H1 (cell line): ENCODE measurements at regions not wholly inside any gene's neighbourhood (a gene's known extent, or its start where the extent isn't known, plus 50 kb on each side); places are given as distances from the start of the nearest gene placed in this dataset.
A peak's percentile ranks its signal among the peaks of the same experiment; 100 is the strongest.

Experiments used
- CTCF ChIA-PET: fragments of 300-600 bp; sonication (Branson Sonifier 250); formaldehyde crosslinking; loops from one replicate; lab custom pipeline; 2021; ENCODE audit not compliant: partially characterized antibody; lab: Charles Lee
- POLR2A ChIA-PET: fragments of 300-600 bp; sonication (Branson Sonifier 250); formaldehyde crosslinking; loops from one replicate; lab custom pipeline; 2021; ENCODE audit warnings: inconsistent platforms; ENCODE audit not compliant: partially characterized antibody; lab: Charles Lee
- DNase-seq, 2 experiments: peaks; one replicate each; pipeline versions ENCODE4 v3.0.0 to v3.0.0-alpha.2; 2010 to 2022; ENCODE audit warnings: low spot score in 2 of 2, low read depth in 1 of 2, mixed read lengths in 1 of 2
- FAIRE-seq: peaks from 2 replicates; lab custom pipeline; 2011; peaks lifted over from hg19 to GRCh38; lab: Jason Lieb, UNC
- H2AFZ ChIP-seq: 2 replicates; pipeline ENCODE4 v1.8.1; 2012; ENCODE audit warnings: low read length, inconsistent platforms
- H2AK5ac ChIP-seq: 2 replicates; pipeline ENCODE4 v1.6.1; 2013; ENCODE audit warnings: low read depth, low read length
- H2BK120ac ChIP-seq: replicated peaks from 2 replicates; pipeline ENCODE3; 2013; ENCODE audit warnings: low read depth, low read length, inconsistent platforms
- H2BK12ac ChIP-seq: 2 replicates; pipeline ENCODE4 v1.6.1; 2013; ENCODE audit warnings: low read depth, low read length
- H2BK15ac ChIP-seq: 2 replicates; pipeline ENCODE4 v1.6.1; 2013; ENCODE audit warnings: low read length
- H2BK20ac ChIP-seq: 2 replicates; pipeline ENCODE4 v1.6.1; 2013; ENCODE audit warnings: low read length
- H2BK5ac ChIP-seq: 2 replicates; pipeline ENCODE4 v1.6.1; 2013; ENCODE audit warnings: low read depth, low read length
- H3K14ac ChIP-seq: 2 replicates; pipeline ENCODE4 v1.6.1; 2013; ENCODE audit warnings: inconsistent platforms; ENCODE audit not compliant: insufficient read length
- H3K18ac ChIP-seq: 2 replicates; pipeline ENCODE4 v1.6.1; 2013; ENCODE audit warnings: low read length; ENCODE audit errors: extremely low read depth
- H3K23ac ChIP-seq: 2 replicates; pipeline ENCODE4 v1.6.1; 2013; ENCODE audit warnings: inconsistent platforms; ENCODE audit not compliant: insufficient read length
- H3K23me2 ChIP-seq: 2 replicates; pipeline ENCODE4 v1.6.1; 2013; ENCODE audit warnings: low read depth, low read length
- H3K27ac ChIP-seq: 2 replicates; pipeline ENCODE4 v1.6.1; 2011; ENCODE audit warnings: low read depth, low read length, inconsistent platforms
- H3K27me3 ChIP-seq, 4 experiments: replicated peaks in 1 of 4; 1 replicate in 1 of 4; 2 replicates in 3 of 4; pipeline versions ENCODE4 v1.6.1 to v1.8.1; 2011 to 2013; ENCODE audit warnings: low read length in 3 of 4, mild to moderate bottlenecking in 3 of 4, inconsistent platforms in 2 of 4, mixed read lengths in 2 of 4, moderate library complexity in 1 of 4; ENCODE audit not compliant: control insufficient read depth in 3 of 4, insufficient read depth in 3 of 4; ENCODE audit errors: extremely low read depth in 1 of 4
- H3K36me3 ChIP-seq, 4 experiments: 2 replicates each; pipeline versions ENCODE4 v1.6.1 to v1.8.1; 2011 to 2013; ENCODE audit warnings: mild to moderate bottlenecking in 4 of 4, low read length in 3 of 4, moderate library complexity in 2 of 4, control low read depth in 1 of 4, inconsistent platforms in 1 of 4; ENCODE audit not compliant: insufficient read depth in 4 of 4, control insufficient read depth in 2 of 4
- H3K4ac ChIP-seq: replicated peaks from 2 replicates; pipeline ENCODE3; 2013; ENCODE audit warnings: low read length, low read depth, mixed read lengths, inconsistent platforms; ENCODE audit not compliant: insufficient read length
- H3K4me1 ChIP-seq, 4 experiments: replicated peaks in 1 of 4; 1 replicate in 1 of 4; 2 replicates in 3 of 4; pipeline versions ENCODE4 v1.6.1 to v1.8.1; 2011 to 2013; ENCODE audit warnings: low read length in 3 of 4, inconsistent platforms in 2 of 4, mixed read lengths in 1 of 4; ENCODE audit not compliant: insufficient read depth in 4 of 4, control insufficient read depth in 3 of 4
- H3K4me2 ChIP-seq, 2 experiments: 2 replicates each; pipeline versions ENCODE4 v1.6.1 to v1.8.1; 2011 to 2013; ENCODE audit warnings: low read depth in 2 of 2, low read length in 2 of 2, control low read depth in 1 of 2, inconsistent platforms in 1 of 2, mild to moderate bottlenecking in 1 of 2; ENCODE audit not compliant: insufficient read depth in 1 of 2
- H3K4me3 ChIP-seq, 4 experiments: fragments of 200-600, 300-600 bp in 1 of 4; sonication (generic), shearing (Covaris generic), sonication (Bioruptor Twin) in 1 of 4; 2 replicates each; pipeline versions ENCODE4 v1.5.1 to v1.8.1; 2011 to 2016; ENCODE audit warnings: low read length in 4 of 4, low read depth in 3 of 4, control low read depth in 2 of 4, inconsistent platforms in 2 of 4, mild to moderate bottlenecking in 2 of 4, mixed read lengths in 1 of 4, moderate library complexity in 1 of 4; ENCODE audit not compliant: insufficient read depth in 2 of 4; ENCODE audit errors: extremely low read depth in 1 of 4
- H3K56ac ChIP-seq: replicated peaks from 2 replicates; pipeline ENCODE3; 2013; ENCODE audit warnings: low read depth, mild to moderate bottlenecking, mixed read lengths, low read length, inconsistent platforms; ENCODE audit not compliant: insufficient read length
- H3K79me1 ChIP-seq: 2 replicates; pipeline ENCODE4 v1.6.1; 2013; ENCODE audit warnings: low read depth, low read length, control low read depth
- H3K79me2 ChIP-seq, 2 experiments: 2 replicates each; pipeline versions ENCODE4 v1.6.1 to v1.8.1; 2012 to 2013; ENCODE audit warnings: low read length in 2 of 2, mild to moderate bottlenecking in 2 of 2, inconsistent platforms in 1 of 2; ENCODE audit not compliant: insufficient read depth in 2 of 2, control insufficient read depth in 1 of 2
- H3K9ac ChIP-seq, 4 experiments: replicated peaks in 1 of 4; 1 replicate in 1 of 4; 2 replicates in 3 of 4; pipeline versions ENCODE4 v1.6.1 to v1.8.1; 2011 to 2013; ENCODE audit warnings: low read depth in 3 of 4, low read length in 3 of 4, control low read depth in 2 of 4, mild to moderate bottlenecking in 2 of 4, moderate library complexity in 2 of 4, inconsistent platforms in 1 of 4; ENCODE audit errors: extremely low read depth in 1 of 4
- H3K9me3 ChIP-seq, 2 experiments: 2 replicates each; pipeline versions ENCODE4 v1.6.1 to v1.8.1; 2012 to 2013; ENCODE audit warnings: mild to moderate bottlenecking in 2 of 2, moderate library complexity in 2 of 2, control low read depth in 1 of 2, inconsistent platforms in 1 of 2, low read depth in 1 of 2, low read length in 1 of 2, mixed read lengths in 1 of 2; ENCODE audit not compliant: insufficient read depth in 2 of 2
- H4K20me1 ChIP-seq, 2 experiments: replicated peaks in 1 of 2; 2 replicates each; pipeline versions ENCODE3 to v1.8.1; 2011 to 2013; ENCODE audit warnings: inconsistent platforms in 2 of 2, low read length in 2 of 2, mild to moderate bottlenecking in 1 of 2; ENCODE audit not compliant: insufficient read depth in 2 of 2, control insufficient read depth in 1 of 2
- H4K5ac ChIP-seq: 2 replicates; pipeline ENCODE4 v1.6.1; 2013; ENCODE audit warnings: low read length, low read depth, mixed read lengths, inconsistent platforms; ENCODE audit not compliant: insufficient read length
- H4K8ac ChIP-seq: 2 replicates; pipeline ENCODE4 v1.8.0; 2013; ENCODE audit warnings: mild to moderate bottlenecking, moderate library complexity, low read length, inconsistent platforms; ENCODE audit not compliant: insufficient read depth; ENCODE audit errors: extremely low read depth
- H4K91ac ChIP-seq: replicated peaks from 2 replicates; pipeline ENCODE3; 2013; ENCODE audit warnings: low read length, mixed read lengths, inconsistent platforms; ENCODE audit not compliant: insufficient read length
- RBBP5 ChIP-seq: IDR thresholded peaks from 2 replicates; pipeline ENCODE4 v1.7.1; 2012; ENCODE audit warnings: low read depth, mild to moderate bottlenecking, inconsistent platforms, low read length, moderate library complexity, borderline replicate concordance
- SP4 ChIP-seq: IDR thresholded peaks from 2 replicates; pipeline ENCODE4 v1.6.1; 2012; ENCODE audit warnings: low read length, inconsistent platforms
- ZNF274 ChIP-seq: IDR thresholded peaks from 2 replicates; pipeline ENCODE4 v1.7.0; 2012; ENCODE audit warnings: low read length, borderline replicate concordance; ENCODE audit errors: extremely low read depth
- WGBS, 2 experiments: shearing (Covaris generic) in 1 of 2; methylation state at CpG; one replicate each; pipeline versions ENCODE4 v1.1.6 to v1.1.7; 2013 to 2015; ENCODE audit warnings: low lambda C conversion rate in 2 of 2, mixed read lengths in 2 of 2, inconsistent platforms in 1 of 2, low coverage in 1 of 2, missing lambda C conversion rate in 1 of 2; ENCODE audit not compliant: insufficient replicate concordance in 2 of 2, insufficient coverage in 1 of 2, insufficient read length in 1 of 2; ENCODE audit errors: extremely low coverage in 1 of 2, missing lambda C conversion rate in 1 of 2; 5-methylcytosine and 5-hydroxymethylcytosine counted together

DNA sequence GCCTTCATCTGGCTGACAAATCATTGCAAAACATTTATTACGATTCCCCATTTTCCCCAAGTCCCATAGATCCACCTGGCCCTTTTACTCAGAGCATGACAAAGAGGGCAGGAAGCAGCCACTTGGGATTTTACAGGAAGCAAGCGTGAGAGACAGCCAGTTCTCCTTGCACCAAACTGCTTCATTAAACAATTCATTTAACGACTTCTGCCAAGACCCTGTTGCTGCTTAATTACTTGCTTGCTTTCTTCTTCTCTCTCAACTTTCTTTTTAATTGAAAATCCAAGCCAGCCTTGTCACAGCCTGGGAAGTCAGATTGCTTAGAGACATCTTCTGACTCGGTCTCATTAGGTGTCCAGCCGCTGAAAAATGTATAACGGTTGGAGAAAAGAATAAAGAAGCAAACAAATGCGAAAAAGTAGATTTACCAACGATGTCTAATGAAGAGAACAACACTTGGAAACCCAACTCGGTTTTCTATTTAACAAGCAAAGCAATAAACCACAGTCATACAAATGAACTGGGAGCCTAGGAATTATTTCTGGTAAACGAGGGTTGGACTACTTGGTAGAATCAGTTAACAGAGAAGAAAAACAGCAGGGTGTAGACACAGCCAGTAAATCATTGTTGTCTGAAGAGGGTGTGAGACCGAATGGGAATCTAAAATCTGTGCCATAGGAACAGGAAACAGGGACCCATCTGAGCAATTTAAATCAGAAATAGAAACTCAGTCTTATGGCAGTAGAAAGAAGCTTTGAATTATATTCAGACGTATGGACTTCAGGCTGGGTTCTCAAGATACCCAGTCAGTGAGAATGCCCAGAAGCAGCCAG is 298.3 kb downstream of the LRRC3B start:
- Histone ChIP-seq H3K27ac (no peak overlapping the region), H4K91ac (no peak overlapping the region), H3K79me2 (no peaks in the 10 kb centered on the region), H4K20me1 (no peaks in the 10 kb centered on the region), H4K8ac (no peak overlapping the region), H4K5ac (no peak overlapping the region), H2AFZ (peak overlapping the region; percentile 43; the same call in 1 of the 2 replicates), H2BK20ac (peak overlapping the region; percentile 72; the same call in 1 of the 2 replicates), H3K27me3 (peaks cover 0 to 1% (median 0%) of the 10 kb centered on the region in 4 experiments; a peak in 1 of 7 replicates), H2BK15ac (no peak overlapping the region), H3K9ac (no peak overlapping the region), H3K9me3 (no peaks in the 10 kb centered on the region; a peak in 1 of 4 replicates), H2BK5ac (no peak overlapping the region), H3K4me1 (peaks cover 0 to 5% (median 0%) of the 10 kb centered on the region in 4 experiments; a peak in 3 of 7 replicates), H3K36me3 (no peaks in the 10 kb centered on the region), H2BK120ac (no peak overlapping the region), H3K14ac (no peak overlapping the region), H2BK12ac (no peak overlapping the region), H2AK5ac (no peak overlapping the region), H3K23me2 (no peaks in the 10 kb centered on the region), H3K56ac (no peak overlapping the region), H3K23ac (no peak overlapping the region), H3K79me1 (no peaks in the 10 kb centered on the region), H3K4ac (no peak overlapping the region), H3K4me3 (no peak overlapping the region), H3K18ac (no peak overlapping the region), H3K4me2 (no peak overlapping the region)
- DNase-seq (no peak), FAIRE-seq (no peak)
- POLR2A ChIA-PET, result no interaction called here
- no peak for TF ChIP-seq RBBP5
- no peak for TF ChIP-seq SP4
- TF ChIP-seq ZNF274, result no peak
- CTCF ChIA-PET, result no interaction called here
- WGBS, 2 experiments, result 82% methylated on average over 12 of the region's 12 CpGs; no CpG with 5 or more reads in 1 of the 2 experiments
